Testis (tissue), 2 donors: ENCODE measurements at regions not wholly inside any gene's neighbourhood (a gene's known extent, or its start where the extent isn't known, plus 50 kb on each side); places are given as distances from the start of the nearest gene placed in this dataset.

ENCODE experiments used
- DNase-seq: peaks from one replicate; pipeline ENCODE4 v3.0.0-alpha.2; 2019
- H3K27ac ChIP-seq, 2 donors: fragments of 200-600 bp; sonication (generic); one replicate each; pipeline ENCODE4 v1.5.1; 2019
- H3K27me3 ChIP-seq: fragments of 200-600 bp; sonication (generic); one replicate; pipeline ENCODE4 v1.5.1; 2019
- H3K36me3 ChIP-seq: fragments of 200-600 bp; sonication (generic); one replicate; pipeline ENCODE4 v1.5.1; 2017; ENCODE audit warnings: low read depth; ENCODE audit errors: missing control alignments
- H3K4me1 ChIP-seq: fragments of 200-600 bp; sonication (generic); one replicate; pipeline ENCODE4 v1.5.1; 2019
- H3K4me3 ChIP-seq, 2 donors: fragments of 200-600 bp; sonication (generic); one replicate each; pipeline ENCODE4 v1.5.1; 2017 to 2019
- H3K9me3 ChIP-seq: fragments of 200-600 bp; sonication (generic); one replicate; pipeline ENCODE4 v1.5.1; 2017
- POLR2A ChIP-seq: fragments of 450-650 bp; IDR thresholded peaks from one replicate; pipeline ENCODE4 v1.6.1; 2017; ENCODE audit warnings: antibody characterized with exemption, mild to moderate bottlenecking, moderate library complexity
- WGBS, 2 donors: methylation state at CpG; one replicate each; pipeline ENCODE4 v1.1.5; 2018; 5-methylcytosine and 5-hydroxymethylcytosine counted together
- intact Hi-C: fragments of 100-400 bp; cut with DNase I; formaldehyde crosslinking; loops from one replicate; pipeline ENCODE4 v1.15.1; 2023; ENCODE audit warnings: low total_unique reads
- TF ChIP-seq, protein P1 (sequence below), 3 experiments: fragments of 450-650 bp in 2 of 3; fragments of 200-600 bp in 1 of 3; sonication (generic) in 1 of 3; IDR thresholded peaks; one replicate each; pipeline ENCODE4 v1.5.1; 2016 to 2019; ENCODE audit warnings: antibody characterized with exemption in 3 of 3, mild to moderate bottlenecking in 2 of 3, moderate library complexity in 1 of 3

DNA sequence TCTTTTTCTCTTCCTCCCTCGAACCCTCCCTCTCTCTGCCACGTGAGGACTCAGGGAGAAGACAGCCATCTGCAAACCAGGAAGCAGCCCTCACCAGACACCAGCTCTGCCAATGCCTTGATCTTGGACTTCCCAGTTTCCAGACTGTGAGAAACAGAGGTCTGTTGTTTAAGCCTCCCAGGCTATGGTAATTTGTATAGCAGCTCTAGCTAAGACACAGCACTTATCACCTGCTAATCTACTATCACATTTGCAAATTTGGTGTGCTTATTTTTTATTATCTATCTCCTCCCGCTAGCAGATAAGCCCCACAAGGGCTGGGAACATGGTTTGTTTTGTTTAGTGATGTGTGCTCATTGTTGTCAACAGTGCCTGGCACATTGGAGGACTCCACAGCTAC lies 124.8 kb upstream of the OPCML start:
- no peak overlapping the region for H3K27ac ChIP-seq
- no peaks in the 10 kb centered on the region for H3K9me3 ChIP-seq
- no peaks in the 10 kb centered on the region for H3K4me1 ChIP-seq
- H3K27me3 ChIP-seq, result no peaks in the 10 kb centered on the region
- no peak for DNase-seq
- H3K36me3 ChIP-seq, result no peaks in the 10 kb centered on the region
- H3K4me3 ChIP-seq, result no peak overlapping the region
- TF ChIP-seq, protein P1, sequence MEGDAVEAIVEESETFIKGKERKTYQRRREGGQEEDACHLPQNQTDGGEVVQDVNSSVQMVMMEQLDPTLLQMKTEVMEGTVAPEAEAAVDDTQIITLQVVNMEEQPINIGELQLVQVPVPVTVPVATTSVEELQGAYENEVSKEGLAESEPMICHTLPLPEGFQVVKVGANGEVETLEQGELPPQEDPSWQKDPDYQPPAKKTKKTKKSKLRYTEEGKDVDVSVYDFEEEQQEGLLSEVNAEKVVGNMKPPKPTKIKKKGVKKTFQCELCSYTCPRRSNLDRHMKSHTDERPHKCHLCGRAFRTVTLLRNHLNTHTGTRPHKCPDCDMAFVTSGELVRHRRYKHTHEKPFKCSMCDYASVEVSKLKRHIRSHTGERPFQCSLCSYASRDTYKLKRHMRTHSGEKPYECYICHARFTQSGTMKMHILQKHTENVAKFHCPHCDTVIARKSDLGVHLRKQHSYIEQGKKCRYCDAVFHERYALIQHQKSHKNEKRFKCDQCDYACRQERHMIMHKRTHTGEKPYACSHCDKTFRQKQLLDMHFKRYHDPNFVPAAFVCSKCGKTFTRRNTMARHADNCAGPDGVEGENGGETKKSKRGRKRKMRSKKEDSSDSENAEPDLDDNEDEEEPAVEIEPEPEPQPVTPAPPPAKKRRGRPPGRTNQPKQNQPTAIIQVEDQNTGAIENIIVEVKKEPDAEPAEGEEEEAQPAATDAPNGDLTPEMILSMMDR (IDR thresholded peaks at IDR 0.05), result no peak
- no peak for TF ChIP-seq POLR2A
- 83 to 86% methylated on average over 3 of the region's 3 CpGs for WGBS, 2 donors
- intact Hi-C loops, result no loop called here

DNA sequence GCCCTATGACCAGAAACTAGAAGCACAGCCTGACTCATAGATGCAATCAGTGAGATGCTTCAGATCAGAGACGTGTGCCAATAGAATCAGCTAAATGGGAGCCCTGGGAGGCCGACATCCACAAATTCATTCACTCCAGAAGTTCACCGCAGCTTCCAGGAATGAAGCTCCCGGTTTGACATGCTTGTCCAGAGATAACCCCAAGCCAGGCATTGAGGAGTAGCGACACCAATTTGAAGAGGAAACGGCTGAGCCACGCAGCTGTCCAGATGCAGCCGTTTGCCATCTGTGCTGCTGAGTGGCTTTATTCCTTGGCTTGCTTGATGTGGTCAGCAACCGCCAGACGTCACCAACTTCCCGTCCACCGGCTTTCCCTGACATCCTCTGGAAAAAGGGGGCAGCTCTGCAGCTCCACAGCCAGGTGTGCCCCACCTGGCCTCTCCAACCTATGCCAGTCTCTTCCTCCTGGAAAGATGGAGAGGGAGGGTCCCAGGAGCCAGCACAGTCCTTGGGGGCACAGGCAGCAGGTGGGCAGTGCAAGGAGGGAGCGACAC lies 123.9 kb upstream of the OPCML start:
- 71 to 79% methylated on average over 11 to 13 of the region's 13 CpGs for WGBS, 2 donors
- Histone ChIP-seq H3K4me1 (no peaks in the 10 kb centered on the region), H3K36me3 (no peaks in the 10 kb centered on the region), H3K9me3 (no peaks in the 10 kb centered on the region), H3K4me3 (no peak overlapping the region), H3K27me3 (no peaks in the 10 kb centered on the region), H3K27ac (no peak overlapping the region)
- DNase-seq, result no peak
- intact Hi-C loops, result no loop called here
- TF ChIP-seq, protein P1 (IDR thresholded peaks at IDR 0.05), result no peak
- TF ChIP-seq POLR2A, result no peak

DNA sequence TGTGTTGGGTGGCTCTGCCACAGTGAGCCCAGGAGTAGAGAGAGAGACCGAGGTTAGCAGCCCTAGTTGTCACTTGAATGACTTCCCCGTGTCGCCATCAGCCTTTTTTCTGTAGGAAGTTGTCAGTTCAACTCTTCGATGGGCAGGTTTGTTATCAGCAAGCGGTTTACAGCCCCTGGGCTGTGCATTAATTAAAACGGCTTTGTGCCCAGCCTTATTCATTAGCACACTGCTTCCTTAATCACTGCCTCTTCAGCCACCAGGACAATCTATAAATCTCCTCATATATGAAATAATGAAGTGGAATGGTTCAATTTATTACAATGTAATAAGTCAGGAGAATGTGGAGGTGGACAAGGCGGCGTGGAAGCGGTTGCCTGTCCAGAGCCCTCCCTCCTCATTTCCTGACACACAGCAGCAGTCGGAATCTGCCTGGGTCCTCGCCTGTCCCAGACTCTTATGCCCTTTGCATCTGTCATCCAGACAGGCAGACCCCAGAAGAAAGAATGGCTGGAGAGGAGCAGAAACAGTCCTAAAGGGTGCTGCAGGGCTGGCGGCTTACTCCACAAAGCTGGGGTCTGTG lies 122.4 kb upstream of the OPCML start:
- DNase-seq, result no peak
- TF ChIP-seq POLR2A, result no peak
- TF ChIP-seq, protein P1 (IDR thresholded peaks at IDR 0.05), result no peak
- no peaks in the 10 kb centered on the region for H3K9me3 ChIP-seq
- intact Hi-C loops, result no loop called here
- H3K27ac ChIP-seq, result no peak overlapping the region
- no peaks in the 10 kb centered on the region for H3K4me1 ChIP-seq
- no peaks in the 10 kb centered on the region for H3K36me3 ChIP-seq
- no peaks in the 10 kb centered on the region for H3K27me3 ChIP-seq
- H3K4me3 ChIP-seq, result no peak overlapping the region
- WGBS, 2 donors, result 35 to 43% methylated on average over 12 of the region's 12 CpGs

DNA sequence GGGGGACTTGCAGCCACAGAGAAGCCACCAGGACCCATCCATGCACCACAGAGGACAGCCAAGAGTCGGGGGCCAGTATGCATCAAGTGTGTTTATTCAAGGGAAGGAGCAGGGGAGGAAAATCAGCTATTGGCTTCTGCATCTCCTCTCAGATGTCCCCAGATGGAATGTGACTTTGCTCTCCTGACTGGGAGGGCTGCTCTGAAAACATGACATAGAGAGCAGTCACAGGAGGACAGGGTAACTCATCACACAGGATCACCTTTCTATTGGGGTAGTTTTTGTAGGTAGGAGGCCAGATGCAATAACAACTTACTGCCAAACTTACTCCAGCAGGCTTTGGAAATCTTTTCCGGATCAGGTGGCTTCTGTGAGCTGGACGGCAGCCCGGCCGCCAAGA lies 121.0 kb upstream of the OPCML start:
- intact Hi-C loops, result no loop called here
- no peaks in the 10 kb centered on the region for H3K36me3 ChIP-seq
- 64 to 77% methylated on average over 5 of the region's 5 CpGs for WGBS, 2 donors
- H3K4me1 ChIP-seq, result no peaks in the 10 kb centered on the region
- H3K4me3 ChIP-seq, result no peak overlapping the region
- DNase-seq, result no peak
- TF ChIP-seq POLR2A, result no peak
- TF ChIP-seq, protein P1 (IDR thresholded peaks at IDR 0.05), result no peak
- no peaks in the 10 kb centered on the region for H3K9me3 ChIP-seq
- H3K27me3 ChIP-seq, result no peaks in the 10 kb centered on the region
- no peak overlapping the region for H3K27ac ChIP-seq

DNA sequence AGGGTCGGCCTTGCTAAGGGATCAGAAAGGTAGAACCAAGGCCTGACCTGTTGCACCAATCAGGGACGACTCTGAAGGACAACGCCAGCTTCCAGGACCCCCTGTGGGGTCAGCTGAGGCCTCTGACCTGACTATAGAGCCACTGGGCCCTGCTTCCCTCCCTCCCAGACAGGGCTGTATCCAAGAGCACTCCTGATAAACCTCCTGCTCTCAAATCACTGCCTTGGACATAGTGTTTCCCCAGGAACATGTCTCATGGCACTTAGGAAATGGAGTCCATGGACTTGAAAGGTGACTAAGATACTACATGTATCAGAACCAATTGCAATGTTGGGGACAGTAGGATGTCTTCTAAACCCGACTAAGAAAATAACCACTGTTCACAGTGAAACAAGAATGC lies 117.8 kb upstream of the OPCML start:
- no peak overlapping the region for H3K4me3 ChIP-seq
- no peak for DNase-seq
- no peak overlapping the region for H3K27ac ChIP-seq
- TF ChIP-seq, protein P1 (IDR thresholded peaks at IDR 0.05), result no peak
- TF ChIP-seq POLR2A, result no peak
- H3K4me1 ChIP-seq, result no peaks in the 10 kb centered on the region
- H3K9me3 ChIP-seq, result no peaks in the 10 kb centered on the region
- WGBS, 2 donors, result 55 to 71% methylated on average over 4 of the region's 4 CpGs
- no peaks in the 10 kb centered on the region for H3K36me3 ChIP-seq
- intact Hi-C loops, result no loop called here
- H3K27me3 ChIP-seq, result no peaks in the 10 kb centered on the region
